Activated CD8-positive, alpha-beta memory T cell treated with anti-CD3 and anti-CD28 coated beads for 48 hours (primary cell): ENCODE measurements at regions not wholly inside any gene's neighbourhood (a gene's known extent, or its start where the extent isn't known, plus 50 kb on each side); places are given as distances from the start of the nearest gene placed in this dataset.
"Not testable (repeated sequence)": the region's sequence is repeated elsewhere in the genome, so short reads cannot be mapped to it uniquely, and the experiment has no call there.

ENCODE experiments used
- DNase-seq, 3 experiments: peaks; one replicate each; pipeline ENCODE4 v3.0.0-alpha.2; 2020; ENCODE audit warnings: low read depth in 2 of 3, low spot score in 2 of 3

DNA sequence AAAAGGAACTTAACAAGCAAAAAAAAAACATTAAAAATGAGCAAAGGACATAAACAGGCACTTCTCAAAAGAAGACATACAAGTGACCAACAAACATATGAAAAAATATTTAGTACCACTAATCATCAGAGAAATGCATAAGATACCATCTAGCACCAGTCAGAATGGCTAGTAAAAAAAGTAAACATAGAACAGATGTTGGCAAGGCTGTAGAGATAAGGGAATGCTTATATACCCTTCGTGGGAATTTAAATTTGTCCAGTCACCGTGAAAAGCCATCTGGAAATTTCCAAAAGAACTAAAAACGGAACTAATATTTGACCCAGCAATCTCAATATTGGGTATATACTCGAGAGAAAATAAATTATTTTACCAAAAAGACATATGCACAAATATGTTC is 1751.3 kb upstream of the LRRTM1 start:
- DNase-seq, result no peak

DNA sequence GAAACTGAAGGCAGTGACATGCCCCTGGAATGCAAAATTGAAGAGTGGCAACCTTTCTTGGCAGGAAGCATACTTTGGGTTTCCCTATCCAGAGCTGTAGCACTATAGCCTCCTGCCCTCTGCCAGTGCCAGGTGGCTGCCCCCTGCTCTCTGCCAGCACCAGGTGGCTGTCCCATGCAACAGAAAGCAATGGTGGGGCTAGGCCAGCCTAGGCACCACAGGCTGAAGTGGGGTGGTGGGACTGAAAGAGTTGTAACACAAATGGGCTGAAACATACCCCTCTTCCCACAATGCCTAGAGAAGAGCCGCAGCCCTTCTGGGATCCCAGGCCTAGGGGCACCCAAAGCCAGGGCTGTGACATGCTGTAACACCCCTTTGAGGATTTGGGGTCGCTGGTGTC is 1739.3 kb upstream of the LRRTM1 start:
- no peak for DNase-seq

DNA sequence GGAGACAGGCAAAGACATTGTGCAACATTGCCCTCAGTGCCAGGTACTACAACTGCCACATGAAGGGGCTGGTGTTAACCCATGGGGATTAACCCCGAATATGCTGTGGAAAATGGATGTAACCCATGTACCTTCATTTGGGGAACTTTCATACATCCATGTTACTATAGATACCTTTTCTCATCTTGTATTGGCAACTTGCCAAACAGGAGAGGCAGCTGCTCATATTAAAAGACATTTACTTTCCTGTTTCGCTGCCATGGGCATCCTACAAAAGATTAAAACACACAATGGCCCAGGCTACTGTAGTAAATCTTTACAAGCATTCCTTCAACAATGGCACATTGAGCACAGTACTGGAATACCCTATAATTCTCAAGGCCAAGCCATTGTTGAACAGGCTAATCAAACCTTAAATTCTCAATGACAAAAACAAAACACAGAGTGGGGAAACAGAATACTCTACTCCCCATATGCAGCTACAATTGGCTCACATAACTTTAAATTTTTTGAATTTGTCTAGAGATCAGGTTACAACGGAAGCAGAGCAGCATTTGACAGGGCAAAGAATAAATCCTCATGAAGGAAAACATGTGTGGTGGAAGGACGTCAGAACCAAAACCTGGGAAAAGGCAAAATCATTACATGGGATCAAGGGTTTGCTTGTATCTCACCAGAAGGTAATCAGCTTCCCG is 1723.5 kb upstream of the LRRTM1 start:
- DNase-seq, result no peak

DNA sequence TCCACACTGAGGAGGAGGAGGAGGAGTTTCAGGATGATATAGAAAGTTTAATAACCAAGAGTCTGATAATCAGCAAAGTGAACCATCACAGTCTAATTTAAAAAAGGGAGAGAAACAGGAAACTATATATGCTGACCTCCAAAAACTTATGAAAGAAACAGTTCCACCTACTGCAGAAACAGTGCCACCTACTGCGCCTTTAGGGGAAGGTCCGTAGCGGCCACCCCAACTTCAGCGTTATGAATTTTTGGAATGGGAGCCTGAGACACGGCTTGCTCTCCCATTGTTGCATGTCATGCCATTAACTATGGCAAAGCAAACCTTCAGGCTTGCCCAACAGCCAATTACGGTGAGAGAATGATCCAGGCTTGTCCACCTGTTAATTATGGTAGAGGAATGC is 1719.2 kb upstream of the LRRTM1 start:
- no peak for DNase-seq

DNA sequence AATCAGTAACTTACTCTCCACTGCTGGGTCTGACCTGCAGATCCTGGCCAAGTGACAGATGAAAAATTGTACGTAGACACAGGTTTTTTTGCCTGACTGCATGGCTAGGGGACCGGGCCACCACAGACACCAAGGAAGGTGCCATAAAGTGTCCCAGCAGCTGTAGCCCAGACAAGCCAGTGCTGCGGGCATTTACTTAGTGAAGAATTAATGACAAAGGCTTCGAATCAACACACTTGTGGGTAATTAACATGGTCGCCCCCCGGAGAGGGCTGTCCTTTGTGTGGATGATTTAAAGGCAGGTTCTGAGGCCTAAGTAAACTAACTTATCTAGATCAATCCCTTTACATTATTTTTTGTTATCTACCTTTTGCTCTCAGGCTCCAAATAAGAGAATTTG is 1709.1 kb upstream of the LRRTM1 start:
- DNase-seq, result no peak

DNA sequence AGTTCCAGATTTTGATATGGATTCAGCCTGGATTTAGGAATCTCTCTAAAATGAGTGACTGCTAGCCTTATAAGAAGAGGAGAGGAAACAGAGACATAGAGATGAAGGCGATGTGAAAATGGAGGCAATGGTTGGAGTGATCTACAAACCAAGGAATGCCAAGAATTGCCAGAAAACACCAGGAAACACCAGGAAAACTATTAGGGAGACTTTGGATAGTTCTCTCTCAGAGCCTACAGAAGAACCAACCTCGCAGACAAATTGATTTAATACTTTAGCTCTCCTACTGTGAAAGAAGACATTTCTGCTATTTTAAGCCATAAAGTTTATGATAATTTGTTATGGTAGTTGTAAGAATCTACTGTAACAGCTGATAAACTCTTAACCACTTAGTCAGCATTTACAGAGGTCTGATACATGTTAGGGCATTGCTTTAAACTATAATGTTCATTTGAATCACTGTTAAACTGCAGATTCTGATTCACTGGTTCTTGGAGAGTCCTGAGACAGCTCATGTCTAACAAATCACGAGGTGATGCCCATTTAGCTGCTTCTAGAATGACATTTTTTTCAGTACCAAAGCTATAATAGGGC is 1702.6 kb upstream of the LRRTM1 start:
- no peak for DNase-seq

DNA sequence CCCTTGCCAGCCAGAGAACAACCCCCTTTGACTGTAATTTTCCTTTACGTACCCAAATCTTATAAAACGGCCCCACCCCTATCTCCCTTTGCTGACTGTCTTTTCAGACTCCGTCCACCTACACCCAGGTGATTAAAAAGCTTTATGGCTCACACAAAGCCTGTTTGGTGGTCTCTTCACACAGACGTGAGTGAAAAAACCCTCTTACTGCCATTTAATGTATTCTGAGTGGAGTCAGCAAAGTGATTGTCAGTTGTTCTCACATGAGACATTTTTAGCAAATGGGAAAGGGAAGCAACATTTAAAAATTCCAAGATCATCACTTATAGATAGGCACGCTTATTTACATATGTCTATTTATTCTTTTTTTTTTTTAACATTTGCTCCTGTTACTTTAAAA is 1701.3 kb upstream of the LRRTM1 start:
- not testable (repeated sequence) for DNase-seq

DNA sequence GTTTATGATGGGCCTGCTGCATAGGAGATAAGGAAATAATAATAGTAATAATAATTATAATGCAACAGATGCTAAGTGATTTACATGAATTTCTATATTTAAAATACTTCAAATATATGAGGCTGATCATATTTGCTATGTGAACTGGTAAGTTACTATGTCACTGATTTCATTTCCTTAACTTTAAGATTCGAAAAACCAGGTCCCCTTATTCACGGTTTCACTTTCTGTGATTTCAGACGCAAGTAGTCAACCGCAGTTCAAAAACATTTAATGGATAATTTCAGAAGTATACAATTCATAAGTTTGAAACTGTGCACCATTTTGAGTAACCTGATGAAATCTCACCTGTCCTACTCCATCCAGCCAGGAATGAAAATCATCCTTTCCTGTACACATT is 1697.1 kb upstream of the LRRTM1 start:
- no peak for DNase-seq

DNA sequence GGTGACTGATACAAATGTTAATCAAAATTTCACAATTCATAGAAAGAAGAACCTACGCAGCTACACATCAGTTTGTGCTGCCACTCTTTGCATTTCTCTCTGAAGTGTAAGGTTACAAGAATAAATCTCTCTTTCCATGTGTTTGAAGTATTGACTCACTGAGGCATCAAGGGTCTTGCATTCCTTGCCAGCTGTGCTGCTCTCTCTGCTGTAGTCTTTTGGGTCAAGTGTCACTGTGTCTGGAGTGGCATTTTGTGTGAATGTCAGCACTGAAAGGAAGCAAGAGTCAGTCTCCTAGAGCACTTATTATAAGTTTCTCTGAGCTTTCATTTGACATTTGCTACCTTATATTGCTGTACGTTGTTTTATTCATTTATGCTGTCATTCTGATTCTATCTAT is 1696.1 kb upstream of the LRRTM1 start:
- no peak for DNase-seq

DNA sequence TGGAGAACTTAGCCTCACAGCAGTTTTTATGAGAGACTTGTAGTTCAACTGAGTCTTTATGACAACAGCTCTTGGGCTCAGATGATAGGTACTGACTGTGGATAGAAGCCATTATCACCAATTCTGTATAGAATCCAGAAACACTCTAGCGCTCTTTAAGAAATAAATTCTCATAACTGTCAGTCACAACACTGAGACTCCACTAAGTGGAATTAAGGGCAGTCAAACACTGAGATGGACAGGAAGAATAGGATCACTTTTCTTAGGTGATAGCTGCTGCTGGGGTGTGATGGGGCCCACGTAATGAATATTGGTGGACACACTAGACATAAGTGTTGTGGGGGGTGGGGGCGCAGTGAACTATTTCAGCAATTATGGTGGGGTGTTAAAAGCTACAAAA is 1691.8 kb upstream of the LRRTM1 start:
- DNase-seq, result no peak

DNA sequence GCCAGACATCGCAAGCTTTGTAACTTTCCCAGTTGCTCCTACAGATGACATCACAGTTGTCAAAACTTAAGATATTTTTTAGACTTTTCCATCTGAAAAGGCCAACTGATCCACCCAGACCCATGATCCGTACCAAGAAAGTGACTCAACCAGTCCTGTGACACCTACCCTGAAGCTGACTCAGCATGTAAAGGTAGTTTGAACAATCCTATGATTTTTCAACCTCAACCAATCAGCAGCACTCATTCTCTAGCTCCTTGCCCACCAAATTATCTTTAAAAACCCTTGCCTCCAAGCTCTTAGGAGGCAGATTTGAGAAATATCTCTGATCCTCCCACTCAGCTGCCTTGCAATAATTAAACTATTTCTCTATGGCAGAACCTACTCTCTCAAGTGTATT is 1686.7 kb upstream of the LRRTM1 start:
- no peak for DNase-seq

DNA sequence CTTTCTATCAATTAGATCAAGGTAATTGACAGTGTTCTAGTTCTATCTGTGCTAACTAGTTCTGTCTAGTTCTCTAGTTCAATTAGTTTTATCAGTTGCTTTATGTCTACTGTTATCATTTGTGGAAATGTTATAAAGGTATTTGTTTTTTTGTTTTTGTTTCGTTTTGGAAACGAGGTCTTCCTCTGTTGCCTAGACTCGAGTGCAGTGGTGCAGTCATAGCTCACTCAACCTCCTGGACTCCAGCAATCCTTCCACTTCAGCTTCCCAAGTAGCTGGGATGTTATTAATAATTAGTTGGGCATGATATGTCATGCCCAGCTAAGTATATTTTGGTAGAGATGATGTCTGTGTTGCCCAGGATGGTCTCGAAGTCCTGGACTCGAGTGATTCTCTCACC is 1682.8 kb upstream of the LRRTM1 start:
- DNase-seq, result no peak

DNA sequence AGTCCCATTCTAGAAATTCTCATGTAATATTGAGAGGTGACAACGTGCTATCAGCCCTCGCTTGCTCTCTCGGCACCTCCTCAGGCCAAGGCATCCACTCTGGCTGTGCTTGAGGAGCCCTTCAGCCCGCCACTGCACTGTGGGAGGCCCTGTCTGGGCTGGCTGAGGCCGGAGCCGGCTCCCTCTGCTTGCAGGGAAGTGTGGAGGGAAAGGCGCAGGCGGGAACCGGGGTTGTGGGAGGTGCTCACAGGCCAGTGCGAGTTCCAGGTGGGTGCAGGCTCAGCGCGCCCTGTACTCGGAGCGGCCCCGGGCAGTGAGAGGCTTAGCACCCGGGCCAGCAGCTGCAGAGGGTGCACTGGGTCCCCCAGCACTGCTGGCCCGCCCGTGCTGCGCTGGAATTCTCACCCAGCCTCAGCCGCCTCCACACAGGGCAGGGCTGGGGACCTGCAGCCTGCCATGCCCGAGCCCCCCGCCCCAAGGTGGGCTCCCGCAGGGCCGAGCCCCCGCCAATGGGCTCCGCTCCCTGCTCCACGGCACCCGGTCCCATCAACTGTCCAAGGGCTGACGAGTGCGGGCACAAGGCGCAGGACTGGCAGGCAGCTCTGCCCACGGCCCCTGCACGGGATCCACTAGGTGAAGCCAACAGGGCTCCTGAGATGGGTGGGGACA is 1680.6 kb upstream of the LRRTM1 start:
- no peak for DNase-seq

DNA sequence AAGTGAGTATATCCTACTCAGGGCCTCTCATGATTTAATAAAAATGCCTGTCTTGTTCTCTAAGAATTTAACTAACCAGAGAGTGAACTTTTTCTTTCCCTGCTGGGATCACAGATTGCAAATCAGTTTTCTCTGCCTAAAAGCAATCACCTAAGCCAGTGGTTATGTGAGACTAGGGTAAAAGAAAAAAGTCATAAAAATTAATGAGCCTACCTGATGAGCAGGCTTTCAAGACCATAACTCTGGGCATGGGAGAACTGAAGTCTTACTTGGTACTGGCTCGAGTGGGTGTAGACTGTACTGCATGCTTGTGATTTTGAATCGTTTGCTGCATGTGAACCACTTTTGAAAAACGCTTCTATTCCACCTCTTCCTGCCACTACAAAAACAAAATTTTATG is 1677.0 kb upstream of the LRRTM1 start:
- no peak for DNase-seq

DNA sequence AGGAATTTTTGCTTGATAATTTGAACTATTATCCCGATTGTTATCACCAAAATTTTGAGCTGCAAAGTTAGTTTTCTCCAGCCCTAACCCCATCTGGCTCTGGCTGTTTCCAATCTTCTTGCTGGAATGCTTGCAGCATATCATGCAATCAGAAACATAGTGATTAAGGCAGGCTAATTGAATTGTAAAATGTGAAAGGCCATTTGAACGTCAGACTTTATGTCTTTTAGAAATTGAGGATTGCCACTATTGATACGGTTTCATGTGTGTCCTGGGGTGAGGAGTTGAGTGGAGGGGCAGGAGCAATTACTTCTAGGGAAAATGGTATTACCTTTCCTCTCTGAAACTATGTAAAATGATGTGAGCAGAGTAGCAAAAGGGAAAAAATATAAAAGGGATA is 1674.5 kb upstream of the LRRTM1 start:
- no peak for DNase-seq

DNA sequence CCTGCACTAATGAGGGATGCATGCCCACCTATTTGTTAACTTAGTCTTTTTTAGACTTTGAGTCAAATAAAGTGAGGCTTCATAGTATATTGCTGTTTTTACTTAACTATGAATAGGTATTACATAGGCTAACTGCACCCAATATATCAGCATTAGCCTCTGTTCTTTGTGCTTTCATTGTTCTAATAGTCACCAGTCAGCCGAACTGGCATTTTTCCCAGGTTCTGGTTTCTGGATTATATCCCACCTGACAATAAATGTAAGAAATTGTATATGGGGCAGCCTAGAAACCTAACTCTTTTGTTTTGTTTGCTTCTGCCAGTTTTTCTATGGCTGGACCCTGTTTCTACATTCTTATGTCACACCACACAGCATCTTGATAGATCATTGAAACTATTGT is 1672.4 kb upstream of the LRRTM1 start:
- DNase-seq, result no peak

DNA sequence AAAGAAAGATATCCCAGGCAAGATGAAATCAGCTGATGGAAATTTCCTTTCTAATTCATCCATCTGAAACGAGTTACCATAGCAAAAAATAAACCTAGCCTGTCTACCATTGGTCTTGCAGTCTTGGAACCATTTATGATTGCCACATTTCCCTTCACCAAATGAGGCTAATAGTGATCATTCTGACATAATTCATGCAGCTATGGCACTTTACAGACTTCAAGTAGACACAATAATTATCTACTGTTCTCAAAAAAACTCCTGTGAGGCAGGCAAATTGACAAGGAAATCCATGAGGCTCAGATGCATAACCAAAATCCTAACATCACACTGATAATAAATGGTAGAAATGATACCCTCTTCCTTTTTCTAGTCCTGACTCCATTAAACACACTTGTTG is 1669.7 kb upstream of the LRRTM1 start:
- no peak for DNase-seq

DNA sequence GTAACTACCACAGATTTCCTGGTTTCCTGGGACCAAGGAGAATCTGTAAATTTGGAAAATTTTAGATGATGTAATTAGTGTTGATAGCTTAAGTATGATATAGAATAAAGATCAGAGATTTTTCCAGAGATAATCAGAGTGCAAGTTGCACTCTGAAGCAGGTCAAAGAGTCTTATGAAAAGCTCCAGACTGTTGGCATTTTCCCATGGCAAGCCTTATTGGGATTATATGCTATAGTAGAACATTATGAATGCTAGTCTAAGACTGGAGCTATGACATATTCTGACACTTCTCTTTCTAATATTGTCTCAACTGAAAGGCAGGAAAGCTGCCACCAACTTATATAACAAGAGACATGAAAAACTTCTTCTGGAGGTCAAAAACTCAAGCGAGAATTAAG is 1638.3 kb upstream of the LRRTM1 start:
- no peak for DNase-seq

DNA sequence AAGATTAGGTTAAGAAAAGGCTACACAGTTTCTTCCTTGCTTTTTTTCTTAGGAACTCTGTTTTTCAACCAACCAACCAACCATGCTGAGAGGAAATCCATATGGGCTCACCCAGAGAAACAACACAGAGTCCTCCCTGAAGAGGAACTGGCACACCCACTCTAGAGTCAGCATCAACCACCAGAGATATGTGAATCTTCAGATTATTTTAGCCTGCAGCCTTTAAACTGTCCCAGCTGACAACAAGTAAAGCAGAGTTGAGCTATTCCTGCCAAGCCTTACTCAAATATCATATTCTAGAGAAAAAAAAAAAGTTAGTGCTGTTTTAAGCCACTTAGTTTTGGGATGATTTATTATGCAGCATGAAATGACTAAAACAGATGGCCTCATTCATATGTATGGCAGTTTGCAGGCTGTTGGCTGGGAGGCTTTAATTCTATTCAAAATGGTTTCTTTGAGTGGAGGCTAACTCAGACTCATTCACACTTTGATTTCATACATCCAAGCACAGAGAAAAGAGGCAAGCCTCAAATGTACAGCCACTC is 1637.7 kb upstream of the LRRTM1 start:
- DNase-seq, result no peak

DNA sequence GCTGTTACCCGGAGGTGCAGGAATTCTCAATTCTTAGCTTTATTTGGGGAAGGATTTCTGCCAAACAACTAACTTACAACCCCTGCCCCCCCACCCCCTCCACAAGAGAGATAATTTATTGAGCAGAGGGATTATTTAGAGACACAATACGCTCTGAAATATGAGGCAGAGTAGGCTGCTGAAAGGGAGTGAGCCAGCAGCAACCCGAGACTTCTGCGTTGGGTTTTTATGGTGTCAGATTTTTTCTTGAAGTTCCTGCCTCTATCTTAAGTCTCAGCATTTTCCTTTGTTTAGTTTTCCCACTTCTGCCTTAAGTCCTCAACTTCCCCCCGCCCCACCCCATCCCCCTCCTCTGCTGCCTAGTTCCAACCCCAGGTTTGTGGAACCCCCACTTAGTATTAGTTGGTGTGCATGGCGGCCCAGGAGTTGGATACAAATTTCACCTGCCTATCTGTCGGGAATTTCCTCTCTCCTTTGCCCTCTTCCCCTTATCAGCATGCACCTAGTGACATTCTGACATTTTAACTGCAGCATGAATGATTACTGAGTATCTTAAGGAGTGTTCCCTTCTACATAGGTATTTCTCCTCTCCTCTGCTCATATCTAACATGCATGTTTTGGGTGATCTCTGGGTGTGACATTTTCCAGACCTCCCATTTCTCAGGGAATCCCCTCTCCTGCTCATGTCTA is 1635.9 kb upstream of the LRRTM1 start:
- DNase-seq, result no peak

DNA sequence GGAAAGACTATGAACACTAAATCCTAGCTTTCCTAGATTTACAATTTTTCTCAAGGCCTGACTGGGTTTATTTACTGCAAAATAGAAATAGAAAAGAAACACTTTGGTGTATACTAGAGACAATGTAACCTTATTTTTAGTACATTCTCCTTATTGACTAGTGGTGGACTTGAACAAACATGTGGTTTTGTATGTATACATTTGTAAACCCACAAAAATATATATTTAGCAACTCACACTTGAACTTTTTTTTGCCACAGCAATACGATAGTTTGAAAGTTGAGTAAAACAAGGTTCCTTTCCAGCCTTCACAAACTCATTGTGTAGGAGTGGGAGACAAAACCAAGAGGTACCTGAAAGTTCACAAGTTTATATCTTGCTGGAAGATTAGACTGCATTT is 1633.4 kb upstream of the LRRTM1 start:
- DNase-seq, result no peak

DNA sequence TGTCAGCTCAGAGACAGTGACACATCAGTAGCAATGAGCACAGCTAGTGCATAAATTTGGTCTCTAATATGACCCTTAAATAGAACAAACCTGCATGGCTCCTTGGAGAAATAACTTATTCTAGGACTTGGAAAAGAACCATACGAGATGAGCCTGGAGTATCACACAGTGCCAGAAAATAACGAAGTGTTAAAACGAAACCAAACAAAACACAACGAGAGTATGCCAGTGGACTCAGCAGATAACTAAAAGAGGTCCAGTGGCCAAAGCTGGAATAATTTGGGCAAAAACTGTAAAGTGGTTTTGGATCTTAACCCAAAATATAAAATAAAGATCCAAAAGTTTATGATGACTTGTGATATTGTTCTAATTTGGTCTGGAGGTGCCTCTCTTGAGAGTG is 1599.0 kb upstream of the LRRTM1 start:
- DNase-seq, result no peak
